TTC549 (cell line): ENCODE measurements at regions not wholly inside any gene's neighbourhood (a gene's known extent, or its start where the extent isn't known, plus 50 kb on each side); places are given as distances from the start of the nearest gene placed in this dataset.
A peak's percentile ranks its signal among the peaks of the same experiment; 100 is the strongest.
"Not testable (repeated sequence)": the region's sequence is repeated elsewhere in the genome, so short reads cannot be mapped to it uniquely, and the experiment has no call there.

Source experiments
- FAIRE-seq: peaks from 2 replicates; lab custom pipeline; 2012; peaks lifted over from hg19 to GRCh38; lab: Jason Lieb, UNC

GRCh38 chr1:148357037-148357436, 126.1 kb downstream of the PPIAL4G start:
- FAIRE-seq, result no peak

- FAIRE-seq, result no peak
Measured at GRCh38 chr1:148355976-148356375, 127.1 kb downstream of the PPIAL4G start.

GRCh38 chr1:148354913-148355308, 128.2 kb downstream of the PPIAL4G start:
- no peak for FAIRE-seq

- FAIRE-seq, result no peak
Measured at GRCh38 chr1:148354284-148354912, 128.7 kb downstream of the PPIAL4G start.

GRCh38 chr1:148353461-148354283, 129.4 kb downstream of the PPIAL4G start:
- FAIRE-seq, result no peak

GRCh38 chr1:148352470-148353053, 130.5 kb downstream of the PPIAL4G start:
- FAIRE-seq, result no peak

- FAIRE-seq, result no peak
Measured at GRCh38 chr1:148347781-148348180, 135.3 kb downstream of the PPIAL4G start.

GRCh38 chr1:148345659-148346151, 137.4 kb downstream of the PPIAL4G start:
- peak; percentile 66 for FAIRE-seq

GRCh38 chr1:148344651-148345050, 138.5 kb downstream of the PPIAL4G start:
- not testable (repeated sequence) for FAIRE-seq

- not testable (repeated sequence) for FAIRE-seq
Measured at GRCh38 chr1:148341729-148342128, 141.4 kb downstream of the PPIAL4G start.

GRCh38 chr1:148336121-148336918, 146.8 kb downstream of the PPIAL4G start:
- FAIRE-seq, result not testable (repeated sequence)

- FAIRE-seq, result peak; percentile 94
Measured at GRCh38 chr1:148334339-148335130, 148.6 kb downstream of the PPIAL4G start.

- FAIRE-seq, result no peak
Measured at GRCh38 chr1:148333875-148334338, 149.2 kb downstream of the PPIAL4G start.

GRCh38 chr1:148328884-148329283, 154.2 kb downstream of the PPIAL4G start:
- no peak for FAIRE-seq

GRCh38 chr1:148325031-148325430, 158.1 kb downstream of the PPIAL4G start:
- not testable (repeated sequence) for FAIRE-seq

- FAIRE-seq, result not testable (repeated sequence)
Measured at GRCh38 chr1:148324465-148324864, 158.6 kb downstream of the PPIAL4G start.

- FAIRE-seq, result not testable (repeated sequence)
Measured at GRCh38 chr1:148320079-148320478, 163.0 kb downstream of the PPIAL4G start.

- FAIRE-seq, result no peak
Measured at GRCh38 chr1:148318904-148319242, 164.2 kb downstream of the PPIAL4G start.

- FAIRE-seq, result no peak
Measured at GRCh38 chr1:148318123-148318903, 164.8 kb downstream of the PPIAL4G start.

- FAIRE-seq, result no peak
Measured at GRCh38 chr1:148317288-148317985, 165.4 kb upstream of the NBPF11 start.
